Parathyroid adenoma (tissue), 2 donors: ENCODE measurements at regions not wholly inside any gene's neighbourhood (a gene's known extent, or its start where the extent isn't known, plus 50 kb on each side); places are given as distances from the start of the nearest gene placed in this dataset.

Experiments
- H2AFZ ChIP-seq: fragments of 300-600 bp; sonication (generic); one replicate; pipeline ENCODE4 v1.7.0; 2017; ENCODE audit warnings: antibody characterized with exemption, mild to moderate bottlenecking
- H3K27ac ChIP-seq: fragments of 300-600 bp; sonication (generic); one replicate; pipeline ENCODE4 v1.7.0; 2017
- H3K27me3 ChIP-seq: fragments of 300-600 bp; sonication (generic); one replicate; pipeline ENCODE4 v1.7.0; 2017; ENCODE audit warnings: low read length; ENCODE audit not compliant: control insufficient read depth, insufficient read depth
- H3K36me3 ChIP-seq: fragments of 300-600 bp; sonication (generic); one replicate; pipeline ENCODE4 v1.7.0; 2017; ENCODE audit warnings: low read length; ENCODE audit not compliant: control insufficient read depth, insufficient read depth
- H3K4me1 ChIP-seq: fragments of 300-600 bp; sonication (generic); one replicate; pipeline ENCODE4 v1.7.0; 2017; ENCODE audit warnings: control low read depth
- H3K4me2 ChIP-seq: fragments of 300-600 bp; sonication (generic); one replicate; pipeline ENCODE4 v1.7.0; 2017; ENCODE audit warnings: low read length
- H3K4me3 ChIP-seq: fragments of 300-600 bp; sonication (generic); one replicate; pipeline ENCODE4 v1.7.0; 2017; ENCODE audit warnings: low read depth, low read length
- H3K79me2 ChIP-seq: fragments of 300-600 bp; sonication (generic); one replicate; pipeline ENCODE4 v1.7.0; 2017; ENCODE audit warnings: control low read depth
- H3K9ac ChIP-seq: fragments of 300-600 bp; sonication (generic); one replicate; pipeline ENCODE4 v1.7.0; 2017; ENCODE audit warnings: mild to moderate bottlenecking
- H3K9me3 ChIP-seq: fragments of 300-600 bp; sonication (generic); one replicate; pipeline ENCODE4 v1.7.0; 2017; ENCODE audit warnings: low read length; ENCODE audit not compliant: control insufficient read depth
- CTCF ChIP-seq: fragments of 300-600 bp; sonication (generic); IDR thresholded peaks from one replicate; pipeline ENCODE4 v1.7.0; 2017; ENCODE audit warnings: antibody characterized with exemption, mild to moderate bottlenecking
- donor health status: primary hyperparathyroidism.

GRCh38 chr4:174045381-174045780, 238.1 kb downstream of the FBXO8 start:
- Histone ChIP-seq H3K4me3 (no peak overlapping the region), H3K79me2 (no peaks in the 10 kb centered on the region), H3K36me3 (no peaks in the 10 kb centered on the region), H3K9me3 (no peaks in the 10 kb centered on the region), H3K4me2 (no peak overlapping the region), H3K9ac (no peak overlapping the region), H3K4me1 (no peaks in the 10 kb centered on the region), H2AFZ (no peak overlapping the region), H3K27me3 (no peaks in the 10 kb centered on the region), H3K27ac (no peak overlapping the region)
- no peak for TF ChIP-seq CTCF

GRCh38 chr4:174041555-174042105, 241.8 kb downstream of the FBXO8 start:
- no peaks in the 10 kb centered on the region for H3K9me3 ChIP-seq
- H3K27me3 ChIP-seq, result no peaks in the 10 kb centered on the region
- H3K36me3 ChIP-seq, result no peaks in the 10 kb centered on the region
- H3K9ac ChIP-seq, result no peak overlapping the region
- no peak overlapping the region for H3K4me3 ChIP-seq
- H2AFZ ChIP-seq, result no peak overlapping the region
- no peak overlapping the region for H3K27ac ChIP-seq
- no peak for TF ChIP-seq CTCF
- H3K4me1 ChIP-seq, result no peaks in the 10 kb centered on the region
- no peaks in the 10 kb centered on the region for H3K79me2 ChIP-seq
- H3K4me2 ChIP-seq, result no peak overlapping the region

- H3K9ac ChIP-seq, result no peak overlapping the region
- H3K4me3 ChIP-seq, result no peak overlapping the region
- H2AFZ ChIP-seq, result no peak overlapping the region
- no peaks in the 10 kb centered on the region for H3K9me3 ChIP-seq
- H3K36me3 ChIP-seq, result no peaks in the 10 kb centered on the region
- no peak overlapping the region for H3K27ac ChIP-seq
- no peak for TF ChIP-seq CTCF
- no peaks in the 10 kb centered on the region for H3K79me2 ChIP-seq
- no peaks in the 10 kb centered on the region for H3K27me3 ChIP-seq
- H3K4me1 ChIP-seq, result no peaks in the 10 kb centered on the region
- H3K4me2 ChIP-seq, result no peak overlapping the region
Observed at GRCh38 chr4:174040287-174040686, 243.2 kb downstream of the FBXO8 start.

- Histone ChIP-seq H3K27me3 (no peaks in the 10 kb centered on the region), H3K4me1 (no peaks in the 10 kb centered on the region), H3K79me2 (no peaks in the 10 kb centered on the region), H2AFZ (no peak overlapping the region), H3K4me3 (no peak overlapping the region), H3K36me3 (no peaks in the 10 kb centered on the region), H3K4me2 (no peak overlapping the region), H3K9ac (no peak overlapping the region), H3K27ac (no peak overlapping the region), H3K9me3 (no peaks in the 10 kb centered on the region)
- TF ChIP-seq CTCF, result no peak
Observed at GRCh38 chr4:174038481-174038880, 245.0 kb downstream of the FBXO8 start.

GRCh38 chr4:174037631-174038030, 245.8 kb downstream of the FBXO8 start:
- no peak for TF ChIP-seq CTCF
- H3K79me2 ChIP-seq, result no peaks in the 10 kb centered on the region
- H3K9ac ChIP-seq, result no peak overlapping the region
- no peak overlapping the region for H3K4me2 ChIP-seq
- H2AFZ ChIP-seq, result no peak overlapping the region
- no peaks in the 10 kb centered on the region for H3K9me3 ChIP-seq
- no peak overlapping the region for H3K4me3 ChIP-seq
- H3K27ac ChIP-seq, result no peak overlapping the region
- H3K4me1 ChIP-seq, result no peaks in the 10 kb centered on the region
- no peaks in the 10 kb centered on the region for H3K27me3 ChIP-seq
- H3K36me3 ChIP-seq, result no peaks in the 10 kb centered on the region
